ENCODE measurements at regions not wholly inside any gene's neighbourhood (a gene's known extent, or its start where the extent isn't known, plus 50 kb on each side); places are given as distances from the start of the nearest gene placed in this dataset.
"Not testable (repeated sequence)": the region's sequence is repeated elsewhere in the genome, so short reads cannot be mapped to it uniquely, and the experiment has no call there.

GRCh38 chr1:29945426-29945825, 709.1 kb downstream of the PTPRU start:
- no peak for ATAC-seq

- no peak for ATAC-seq
Observed at GRCh38 chr1:29944253-29944905, 708.1 kb downstream of the PTPRU start.

GRCh38 chr1:29943034-29943433, 706.7 kb downstream of the PTPRU start:
- ATAC-seq, result no peak

- no peak for ATAC-seq
Observed at GRCh38 chr1:29939079-29939478, 702.8 kb downstream of the PTPRU start.

- no peak for ATAC-seq
Observed at GRCh38 chr1:29937356-29937755, 701.0 kb downstream of the PTPRU start.

GRCh38 chr1:29936031-29936544, 699.8 kb downstream of the PTPRU start:
- ATAC-seq, result no peak

- ATAC-seq, result no peak
Observed at GRCh38 chr1:29934255-29934772, 698.0 kb downstream of the PTPRU start.

- ATAC-seq, result no peak
Observed at GRCh38 chr1:29933067-29933466, 696.7 kb downstream of the PTPRU start.

GRCh38 chr1:29932626-29933025, 696.3 kb downstream of the PTPRU start:
- no peak for ATAC-seq

GRCh38 chr1:29931477-29932175, 695.3 kb downstream of the PTPRU start:
- ATAC-seq, result no peak

GRCh38 chr1:29925058-29925457, 688.7 kb downstream of the PTPRU start:
- ATAC-seq, result no peak

- ATAC-seq, result no peak
Observed at GRCh38 chr1:29924017-29924431, 687.7 kb downstream of the PTPRU start.

GRCh38 chr1:29921741-29922140, 685.4 kb downstream of the PTPRU start:
- no peak for ATAC-seq

GRCh38 chr1:29920784-29921183, 684.5 kb downstream of the PTPRU start:
- ATAC-seq, result no peak

GRCh38 chr1:29920316-29920715, 684.0 kb downstream of the PTPRU start:
- no peak for ATAC-seq

- not testable (repeated sequence) for ATAC-seq
Observed at GRCh38 chr1:29919041-29919440, 682.7 kb downstream of the PTPRU start.

GRCh38 chr1:29916656-29917369, 680.5 kb downstream of the PTPRU start:
- ATAC-seq, result no peak

GRCh38 chr1:29914936-29915335, 678.6 kb downstream of the PTPRU start:
- ATAC-seq, result no peak

- no peak for ATAC-seq
Observed at GRCh38 chr1:29912425-29912824, 676.1 kb downstream of the PTPRU start.

- ATAC-seq, result no peak
Observed at GRCh38 chr1:29909962-29910361, 673.6 kb downstream of the PTPRU start.

GRCh38 chr1:29907596-29907995, 671.3 kb downstream of the PTPRU start:
- no peak for ATAC-seq

- ATAC-seq, result no peak
Observed at GRCh38 chr1:29906927-29907326, 670.6 kb downstream of the PTPRU start.

- ATAC-seq, result no peak
Observed at GRCh38 chr1:29903548-29904166, 667.3 kb downstream of the PTPRU start.

Data from activated CD4-positive, CD25-positive, alpha-beta regulatory T cell treated with anti-CD3 and anti-CD28 coated beads, Interleukin-2, amount 50 U/mL, for 24 hours (primary cell).